ENCODE measurements at regions not wholly inside any gene's neighbourhood (a gene's known extent, or its start where the extent isn't known, plus 50 kb on each side); places are given as distances from the start of the nearest gene placed in this dataset.

GRCh38 chr1:110816945-110817344 is 56.0 kb upstream of the CD53 start:
- no peak for DNase-seq

GRCh38 chr1:110811529-110811928 is 61.4 kb upstream of the CD53 start:
- DNase-seq, result no peak

GRCh38 chr1:110800079-110800478 is 72.9 kb upstream of the CD53 start:
- peak; percentile 39 for DNase-seq

GRCh38 chr1:110798691-110799256 is 74.2 kb upstream of the CD53 start:
- DNase-seq, result no peak

GRCh38 chr1:110788673-110789072 is 84.3 kb upstream of the CD53 start:
- DNase-seq, result no peak

GRCh38 chr1:110787328-110788071 is 85.4 kb upstream of the CD53 start:
- DNase-seq, result peak; percentile 67

GRCh38 chr1:110786802-110787327 is 86.1 kb upstream of the CD53 start:
- no peak for DNase-seq

- DNase-seq, result no peak
Measured at GRCh38 chr1:110785612-110786011, 87.3 kb upstream of the CD53 start.

GRCh38 chr1:110785055-110785454 is 87.9 kb upstream of the CD53 start:
- no peak for DNase-seq

- DNase-seq, result peak; percentile 80
Measured at GRCh38 chr1:110783292-110783918, 89.5 kb upstream of the CD53 start.

GRCh38 chr1:110781525-110781924 is 91.4 kb upstream of the CD53 start:
- no peak for DNase-seq

GRCh38 chr1:110780600-110781484 is 92.1 kb upstream of the CD53 start:
- peak; percentile 88 for DNase-seq

GRCh38 chr1:110779636-110780035 is 93.3 kb upstream of the CD53 start:
- DNase-seq, result no peak

- DNase-seq, result no peak
Measured at GRCh38 chr1:110778821-110779220, 94.1 kb upstream of the CD53 start.

- DNase-seq, result no peak
Measured at GRCh38 chr1:110777228-110777627, 95.7 kb upstream of the CD53 start.

- DNase-seq, result no peak
Measured at GRCh38 chr1:110774398-110774797, 98.5 kb upstream of the CD53 start.

GRCh38 chr1:110773813-110774212 is 99.1 kb upstream of the KCNA3 start:
- no peak for DNase-seq

GRCh38 chr1:110771245-110772022 is 96.7 kb upstream of the KCNA3 start:
- no peak for DNase-seq

- no peak for DNase-seq
Measured at GRCh38 chr1:110770832-110771231, 96.1 kb upstream of the KCNA3 start.

- no peak for DNase-seq
Measured at GRCh38 chr1:110768605-110769004, 93.9 kb upstream of the KCNA3 start.

- DNase-seq, result no peak
Measured at GRCh38 chr1:110766336-110766647, 91.6 kb upstream of the KCNA3 start.

GRCh38 chr1:110765640-110766335 is 91.0 kb upstream of the KCNA3 start:
- DNase-seq, result peak; percentile 77
